Left lung (tissue), 4 donors: ENCODE measurements at regions not wholly inside any gene's neighbourhood (a gene's known extent, or its start where the extent isn't known, plus 50 kb on each side); places are given as distances from the start of the nearest gene placed in this dataset.

Experiments
- ATAC-seq: fragments of 200-7000 bp; cut with Tn5 transposase; one replicate; pipeline ENCODE4 v1.9.1; 2020; ENCODE audit warnings: moderate library complexity
- DNase-seq, 4 donors: peaks; one replicate each; pipeline ENCODE4 v3.0.0-alpha.2; 2013 to 2020
- H3K27ac ChIP-seq, 2 donors: fragments of 200-600 bp; sonication (generic) in 1 of 2; one replicate each; pipeline versions ENCODE4 v1.5.0 to v1.8.0; 2020 to 2021
- H3K27me3 ChIP-seq, 2 donors: fragments of 200-600 bp; sonication (generic) in 1 of 2; one replicate each; pipeline versions ENCODE4 v1.5.0 to v1.8.0; 2020 to 2021
- H3K36me3 ChIP-seq, 2 donors: fragments of 200-600 bp; sonication (generic) in 1 of 2; one replicate each; pipeline versions ENCODE4 v1.5.0 to v1.8.0; 2020 to 2021
- H3K4me1 ChIP-seq, 2 donors: fragments of 200-600 bp; one replicate each; pipeline ENCODE4 v1.8.0; 2021
- H3K4me3 ChIP-seq, 2 donors: fragments of 200-600 bp; sonication (generic) in 1 of 2; one replicate each; pipeline versions ENCODE4 v1.5.0 to v1.8.0; 2020 to 2021; ENCODE audit warnings: mild to moderate bottlenecking in 1 of 2
- H3K9me3 ChIP-seq, 2 donors: fragments of 200-600 bp; sonication (generic) in 1 of 2; one replicate each; pipeline versions ENCODE4 v1.5.0 to v1.8.0; 2020 to 2021
- intact Hi-C, 2 donors: fragments of 100-400 bp; cut with DNase I; formaldehyde crosslinking; loops; one replicate each; pipeline versions ENCODE4 v1.11.2 to v1.14.2; 2022
- TF ChIP-seq, protein P1 (sequence below), 2 donors: fragments of 200-600 bp; sonication (generic) in 1 of 2; IDR thresholded peaks; one replicate each; pipeline versions ENCODE4 v1.5.0 to v1.8.0; 2021; ENCODE audit warnings: antibody characterized with exemption in 2 of 2
- donor health status: DM: no; HTN: yes; CAD: no.
- donor health status: DM: no; HTN: no; CAD: no.

DNA sequence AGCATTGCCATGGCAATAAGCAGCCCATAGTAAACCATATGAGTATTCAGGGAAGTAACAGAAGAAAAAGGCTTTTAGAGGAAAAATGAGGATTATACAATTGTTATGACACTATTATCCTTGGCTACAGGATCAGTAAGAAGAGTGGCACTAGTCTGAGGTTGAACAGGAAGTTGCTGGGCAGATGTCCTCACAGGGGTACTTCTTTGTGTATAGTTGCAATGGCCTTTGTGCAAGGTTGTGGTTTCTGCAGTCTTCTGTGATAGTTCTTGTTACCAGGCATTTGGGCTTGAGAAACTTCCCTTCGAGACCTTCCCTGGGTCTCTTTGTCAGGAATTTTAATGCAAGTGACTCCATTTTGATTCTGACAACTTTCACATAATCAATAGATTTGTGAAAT is 100.6 kb upstream of the ATP11B start:
- no peak overlapping the region for H3K4me3 ChIP-seq
- H3K27ac ChIP-seq: peak overlapping the region in 1 of 2 donors; percentile 51
- H3K36me3 ChIP-seq: no peaks in the 10 kb centered on the region
- intact Hi-C loops: no loop called here
- peaks cover 5 to 8% of the 10 kb centered on the region in 2 donors for H3K27me3 ChIP-seq
- TF ChIP-seq, protein P1, sequence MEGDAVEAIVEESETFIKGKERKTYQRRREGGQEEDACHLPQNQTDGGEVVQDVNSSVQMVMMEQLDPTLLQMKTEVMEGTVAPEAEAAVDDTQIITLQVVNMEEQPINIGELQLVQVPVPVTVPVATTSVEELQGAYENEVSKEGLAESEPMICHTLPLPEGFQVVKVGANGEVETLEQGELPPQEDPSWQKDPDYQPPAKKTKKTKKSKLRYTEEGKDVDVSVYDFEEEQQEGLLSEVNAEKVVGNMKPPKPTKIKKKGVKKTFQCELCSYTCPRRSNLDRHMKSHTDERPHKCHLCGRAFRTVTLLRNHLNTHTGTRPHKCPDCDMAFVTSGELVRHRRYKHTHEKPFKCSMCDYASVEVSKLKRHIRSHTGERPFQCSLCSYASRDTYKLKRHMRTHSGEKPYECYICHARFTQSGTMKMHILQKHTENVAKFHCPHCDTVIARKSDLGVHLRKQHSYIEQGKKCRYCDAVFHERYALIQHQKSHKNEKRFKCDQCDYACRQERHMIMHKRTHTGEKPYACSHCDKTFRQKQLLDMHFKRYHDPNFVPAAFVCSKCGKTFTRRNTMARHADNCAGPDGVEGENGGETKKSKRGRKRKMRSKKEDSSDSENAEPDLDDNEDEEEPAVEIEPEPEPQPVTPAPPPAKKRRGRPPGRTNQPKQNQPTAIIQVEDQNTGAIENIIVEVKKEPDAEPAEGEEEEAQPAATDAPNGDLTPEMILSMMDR (IDR thresholded peaks at IDR 0.05): no peak
- H3K9me3 ChIP-seq: no peaks in the 10 kb centered on the region
- ATAC-seq (peak; percentile 46), DNase-seq (no peak)
- H3K4me1 ChIP-seq: no peaks in the 10 kb centered on the region

DNA sequence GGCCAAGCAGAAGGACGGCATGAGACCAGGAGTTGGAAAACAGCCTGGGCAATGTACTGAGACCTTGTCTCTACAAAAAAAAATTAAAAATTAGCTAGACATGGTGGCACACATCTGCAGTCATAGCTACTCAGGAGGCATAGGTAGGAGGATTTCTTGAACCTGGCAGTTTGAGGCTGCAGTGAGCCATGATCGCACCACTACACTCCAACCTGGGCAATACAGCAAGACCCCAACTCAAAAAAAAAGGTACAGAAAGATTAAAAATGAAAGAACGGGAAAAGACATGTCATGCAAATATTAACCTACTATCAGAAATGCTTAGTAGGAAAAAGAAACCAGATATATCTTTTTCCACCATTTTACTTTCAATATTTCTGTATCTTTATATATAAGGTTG is 99.6 kb upstream of the ATP11B start:
- Histone ChIP-seq H3K9me3 (no peaks in the 10 kb centered on the region), H3K36me3 (no peaks in the 10 kb centered on the region), H3K4me3 (no peak overlapping the region), H3K27me3 (peaks cover 3% of the 10 kb centered on the region in 2 donors), H3K4me1 (no peaks in the 10 kb centered on the region), H3K27ac (no peak overlapping the region)
- DNase-seq (no peak), ATAC-seq (no peak)
- TF ChIP-seq, protein P1 (IDR thresholded peaks at IDR 0.05): no peak
- intact Hi-C loops: no loop called here

DNA sequence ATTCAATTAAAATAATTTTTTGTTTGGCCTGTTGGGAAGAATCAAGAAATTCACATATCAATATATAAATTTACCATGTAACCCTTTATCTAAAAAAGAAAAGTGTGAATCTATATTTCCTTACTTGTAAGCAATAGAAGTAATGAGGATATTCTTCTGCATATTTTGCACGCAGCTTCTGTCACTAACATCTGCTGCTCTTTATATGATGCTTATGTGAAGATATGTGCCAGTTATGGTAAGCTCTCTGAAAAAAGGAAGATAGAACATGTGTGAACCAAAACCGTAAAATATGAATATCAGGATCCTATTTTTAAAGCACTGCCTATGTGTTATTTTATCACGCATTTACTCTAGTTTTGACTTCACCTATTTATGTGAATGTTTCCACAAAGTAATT is 96.4 kb upstream of the ATP11B start:
- TF ChIP-seq, protein P1 (IDR thresholded peaks at IDR 0.05): no peak
- peaks cover 0 to 3% of the 10 kb centered on the region in 2 donors for H3K27me3 ChIP-seq
- H3K4me3 ChIP-seq: no peak overlapping the region
- no peak overlapping the region for H3K27ac ChIP-seq
- H3K36me3 ChIP-seq: no peaks in the 10 kb centered on the region
- ATAC-seq: no peak
- no peaks in the 10 kb centered on the region for H3K9me3 ChIP-seq
- DNase-seq: no peak
- intact Hi-C loops: no loop called here
- H3K4me1 ChIP-seq: no peaks in the 10 kb centered on the region

DNA sequence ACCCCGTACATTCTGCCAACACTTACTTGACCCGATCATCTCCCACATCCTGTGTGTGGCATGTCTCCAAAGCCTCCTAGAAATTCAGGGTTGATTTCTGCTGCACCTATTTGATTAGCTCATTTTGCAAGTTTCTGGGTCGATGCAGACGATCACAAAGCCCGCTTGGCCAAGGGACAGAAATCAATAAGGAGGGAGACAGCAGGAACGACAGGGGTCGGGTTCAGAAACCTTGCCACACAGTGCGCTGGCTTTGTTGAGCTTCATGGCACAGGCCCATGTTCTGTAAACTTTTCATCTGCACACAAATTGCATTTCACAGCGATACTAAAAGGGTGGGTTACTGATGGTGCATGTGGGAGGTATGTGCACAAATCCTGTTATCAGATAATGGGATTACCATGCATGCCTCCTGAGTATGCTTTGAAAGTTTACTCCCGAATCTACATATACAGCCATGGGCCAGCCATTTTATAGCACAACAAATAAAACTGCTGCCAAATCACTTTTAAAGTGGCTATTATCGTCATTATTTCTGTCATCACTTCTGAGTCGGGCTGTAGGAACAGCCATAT is 95.9 kb upstream of the ATP11B start:
- ATAC-seq (no peak), DNase-seq (no peak)
- Histone ChIP-seq H3K36me3 (no peaks in the 10 kb centered on the region), H3K27ac (no peak overlapping the region), H3K4me1 (no peaks in the 10 kb centered on the region), H3K4me3 (no peak overlapping the region), H3K9me3 (no peaks in the 10 kb centered on the region), H3K27me3 (peaks cover 0 to 3% of the 10 kb centered on the region in 2 donors)
- TF ChIP-seq, protein P1 (IDR thresholded peaks at IDR 0.05): no peak
- intact Hi-C loops: no loop called here

DNA sequence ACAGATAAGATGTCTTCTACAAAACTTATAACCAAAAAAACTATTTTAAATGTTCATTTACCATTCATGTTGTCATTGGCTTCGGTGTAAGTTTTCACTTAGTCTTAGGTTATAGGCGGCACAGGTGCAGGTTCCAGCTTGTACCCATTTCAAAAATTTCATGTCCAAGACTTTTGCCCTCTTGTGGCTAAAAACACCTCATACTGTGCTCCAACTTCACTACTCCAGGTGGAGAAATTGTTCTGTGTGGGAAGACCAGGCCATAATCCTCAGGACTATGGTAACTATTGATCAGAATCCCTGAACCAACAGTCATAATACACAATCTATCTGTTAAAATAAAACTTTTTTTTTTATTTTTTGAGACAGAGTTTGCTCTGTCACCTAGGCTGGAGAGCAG is 95.2 kb upstream of the ATP11B start:
- DNase-seq (no peak), ATAC-seq (no peak)
- TF ChIP-seq, protein P1 (IDR thresholded peaks at IDR 0.05): no peak
- Histone ChIP-seq H3K27ac (no peak overlapping the region), H3K4me1 (no peaks in the 10 kb centered on the region), H3K36me3 (no peaks in the 10 kb centered on the region), H3K27me3 (peaks cover 0 to 3% of the 10 kb centered on the region in 2 donors), H3K9me3 (no peaks in the 10 kb centered on the region), H3K4me3 (no peak overlapping the region)
- intact Hi-C loops: no loop called here
